CD8-positive, alpha-beta memory T cell (primary cell): ENCODE measurements at regions not wholly inside any gene's neighbourhood (a gene's known extent, or its start where the extent isn't known, plus 50 kb on each side); places are given as distances from the start of the nearest gene placed in this dataset.

Experiments used
- CTCF ChIA-PET: fragments of 350-600 bp; sonication (Branson Sonifier 250); formaldehyde crosslinking; loops from one replicate; lab custom pipeline; 2021; ENCODE audit warnings: antibody characterized with exemption; lab: Charles Lee
- POLR2A ChIA-PET: fragments of 350-600 bp; sonication (Branson Sonifier 250); formaldehyde crosslinking; loops from one replicate; lab custom pipeline; 2021; ENCODE audit warnings: antibody characterized with exemption; lab: Charles Lee
- DNase-seq, 5 donors: peaks; one replicate each; pipeline versions ENCODE4 v3.0.0 to v3.0.0-alpha.2; 2020 to 2022; ENCODE audit warnings: mixed read lengths in 1 of 5
- H3K27ac ChIP-seq: one replicate; pipeline ENCODE4 v1.7.0; 2013; ENCODE audit warnings: low read depth, mild to moderate bottlenecking, low read length, moderate library complexity
- H3K27me3 ChIP-seq: 2 replicates; pipeline ENCODE4 v1.7.0; 2013; ENCODE audit warnings: low read length, mild to moderate bottlenecking; ENCODE audit not compliant: insufficient read depth, poor library complexity, severe bottlenecking
- H3K36me3 ChIP-seq: 2 replicates; pipeline ENCODE4 v1.7.0; 2013; ENCODE audit warnings: mild to moderate bottlenecking, low read length, moderate library complexity; ENCODE audit not compliant: insufficient read depth
- H3K4me1 ChIP-seq: 2 replicates; pipeline ENCODE4 v1.7.0; 2013; ENCODE audit warnings: mild to moderate bottlenecking, low read length, moderate library complexity; ENCODE audit not compliant: insufficient read depth
- H3K4me3 ChIP-seq: 2 replicates; pipeline ENCODE4 v1.7.0; 2013; ENCODE audit warnings: mild to moderate bottlenecking, low read length
- H3K9me3 ChIP-seq: 2 replicates; pipeline ENCODE4 v1.7.0; 2013; ENCODE audit warnings: mild to moderate bottlenecking, low read length
- H3K27ac Mint-ChIP-seq, 8 donors: one replicate each; pipeline ENCODE4 v1.8.0; 2020 to 2021; ENCODE audit warnings: mixed read lengths in 8 of 8, mild to moderate bottlenecking in 6 of 8, inconsistent platforms in 3 of 8, moderate library complexity in 3 of 8
- H3K27me3 Mint-ChIP-seq, 2 donors: one replicate each; pipeline ENCODE4 v1.8.0; 2020 to 2021; ENCODE audit warnings: mixed read lengths in 2 of 2, mild to moderate bottlenecking in 1 of 2, moderate library complexity in 1 of 2
- H3K36me3 Mint-ChIP-seq, 3 donors: one replicate each; pipeline ENCODE4 v1.8.0; 2020 to 2021; ENCODE audit warnings: mixed read lengths in 3 of 3, inconsistent platforms in 1 of 3, mild to moderate bottlenecking in 1 of 3
- H3K4me1 Mint-ChIP-seq, 3 donors: one replicate each; pipeline ENCODE4 v1.8.0; 2020 to 2021; ENCODE audit warnings: mixed read lengths in 3 of 3, inconsistent platforms in 1 of 3, mild to moderate bottlenecking in 1 of 3
- H3K4me3 Mint-ChIP-seq, 7 donors: one replicate each; pipeline ENCODE4 v1.8.0; 2020 to 2021; ENCODE audit warnings: mixed read lengths in 7 of 7, mild to moderate bottlenecking in 6 of 7, moderate library complexity in 4 of 7, inconsistent platforms in 2 of 7
- H3K9me3 Mint-ChIP-seq, 5 donors: one replicate each; pipeline ENCODE4 v1.8.0; 2020 to 2022; ENCODE audit warnings: mixed read lengths in 5 of 5, mild to moderate bottlenecking in 3 of 5, moderate library complexity in 2 of 5, inconsistent platforms in 1 of 5

GRCh38 chr11:131235328-131236298 lies 134.8 kb upstream of the NTM start:
- CTCF ChIA-PET = no interaction called here
- H3K4me1 Mint-ChIP-seq = no peaks in the 10 kb centered on the region
- H3K36me3 Mint-ChIP-seq = no peaks in the 10 kb centered on the region
- no peak overlapping the region for H3K4me3 Mint-ChIP-seq
- no peak overlapping the region for H3K27ac Mint-ChIP-seq
- H3K27ac ChIP-seq = no peak overlapping the region
- no peaks in the 10 kb centered on the region for H3K27me3 Mint-ChIP-seq
- H3K4me1 ChIP-seq = no peaks in the 10 kb centered on the region
- no peaks in the 10 kb centered on the region for H3K9me3 ChIP-seq
- H3K4me3 ChIP-seq = no peak overlapping the region
- no peaks in the 10 kb centered on the region for H3K36me3 ChIP-seq
- no peak for DNase-seq
- H3K9me3 Mint-ChIP-seq = peaks cover 0 to 3% (median 0%) of the 10 kb centered on the region in 5 donors
- no peaks in the 10 kb centered on the region for H3K27me3 ChIP-seq
- POLR2A ChIA-PET = no interaction called here

GRCh38 chr11:131240421-131240820 lies 130.0 kb upstream of the NTM start:
- ChIA-PET POLR2A (no interaction called here), CTCF (no interaction called here)
- Mint-ChIP-seq H3K4me3 (no peak overlapping the region), H3K27ac (no peak overlapping the region), H3K36me3 (no peaks in the 10 kb centered on the region), H3K27me3 (peaks cover under 1 to 3% of the 10 kb centered on the region in 2 donors), H3K9me3 (peaks cover 0 to 8% (median 3%) of the 10 kb centered on the region in 5 donors), H3K4me1 (no peaks in the 10 kb centered on the region)
- Histone ChIP-seq H3K4me1 (no peaks in the 10 kb centered on the region), H3K36me3 (no peaks in the 10 kb centered on the region), H3K27me3 (no peaks in the 10 kb centered on the region), H3K9me3 (no peaks in the 10 kb centered on the region), H3K4me3 (no peak overlapping the region), H3K27ac (no peak overlapping the region)
- no peak for DNase-seq

GRCh38 chr11:131242476-131243000 lies 127.9 kb upstream of the NTM start:
- Histone ChIP-seq H3K9me3 (no peaks in the 10 kb centered on the region), H3K27ac (no peak overlapping the region), H3K36me3 (no peaks in the 10 kb centered on the region), H3K27me3 (no peaks in the 10 kb centered on the region), H3K4me3 (no peak overlapping the region), H3K4me1 (no peaks in the 10 kb centered on the region)
- Mint-ChIP-seq H3K4me1 (no peaks in the 10 kb centered on the region), H3K9me3 (peaks cover 0 to 11% (median 3%) of the 10 kb centered on the region in 5 donors), H3K4me3 (no peak overlapping the region), H3K27ac (no peak overlapping the region), H3K36me3 (no peaks in the 10 kb centered on the region), H3K27me3 (peaks cover 4 to 5% of the 10 kb centered on the region in 2 donors)
- ChIA-PET CTCF (no interaction called here), POLR2A (no interaction called here)
- no peak for DNase-seq

DNA sequence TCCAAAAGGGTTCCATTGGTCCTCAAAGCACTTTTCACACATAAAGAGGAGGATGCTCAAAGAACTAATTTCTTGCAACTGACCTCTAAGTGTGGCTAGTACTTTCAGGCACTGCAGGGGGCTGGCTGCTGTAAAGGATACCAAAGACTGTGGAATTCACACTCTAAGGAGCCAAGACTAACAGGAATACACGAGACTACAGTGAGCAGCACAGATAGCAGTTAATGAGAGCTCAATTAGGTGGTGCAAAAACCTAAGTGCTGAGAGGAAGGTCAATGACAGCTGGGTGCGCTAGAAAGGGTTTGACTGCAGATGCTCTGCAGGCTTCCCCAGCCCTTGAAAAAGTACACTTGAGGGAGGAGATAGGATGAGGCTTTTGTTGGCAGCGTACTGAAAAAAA lies 124.3 kb upstream of the NTM start:
- no peak for DNase-seq
- POLR2A ChIA-PET = no interaction called here
- peaks cover 3 to 4% of the 10 kb centered on the region in 2 donors for H3K27me3 Mint-ChIP-seq
- Histone ChIP-seq H3K27me3 (no peaks in the 10 kb centered on the region), H3K4me1 (no peaks in the 10 kb centered on the region), H3K36me3 (no peaks in the 10 kb centered on the region), H3K4me3 (no peak overlapping the region), H3K27ac (no peak overlapping the region), H3K9me3 (no peaks in the 10 kb centered on the region)
- H3K4me3 Mint-ChIP-seq = no peak overlapping the region
- no peak overlapping the region for H3K27ac Mint-ChIP-seq
- CTCF ChIA-PET = no interaction called here
- H3K9me3 Mint-ChIP-seq = peaks cover 0 to 11% (median 2%) of the 10 kb centered on the region in 5 donors
- H3K36me3 Mint-ChIP-seq = no peaks in the 10 kb centered on the region
- no peaks in the 10 kb centered on the region for H3K4me1 Mint-ChIP-seq

- Mint-ChIP-seq H3K27ac (no peak overlapping the region), H3K36me3 (no peaks in the 10 kb centered on the region), H3K4me1 (no peaks in the 10 kb centered on the region), H3K27me3 (peaks cover 2 to 4% of the 10 kb centered on the region in 2 donors), H3K9me3 (peaks cover 0 to 11% (median 2%) of the 10 kb centered on the region in 5 donors), H3K4me3 (no peak overlapping the region)
- no peak for DNase-seq
- Histone ChIP-seq H3K9me3 (no peaks in the 10 kb centered on the region), H3K36me3 (no peaks in the 10 kb centered on the region), H3K27ac (no peak overlapping the region), H3K27me3 (no peaks in the 10 kb centered on the region), H3K4me1 (no peaks in the 10 kb centered on the region), H3K4me3 (no peak overlapping the region)
- POLR2A ChIA-PET = no interaction called here
- CTCF ChIA-PET = no interaction called here
These were observed 123.8 kb upstream of the NTM start for GRCh38 chr11:131246663-131247062.

GRCh38 chr11:131248588-131248987 lies 121.8 kb upstream of the NTM start:
- no peak overlapping the region for H3K27ac Mint-ChIP-seq
- POLR2A ChIA-PET = no interaction called here
- CTCF ChIA-PET = no interaction called here

DNA sequence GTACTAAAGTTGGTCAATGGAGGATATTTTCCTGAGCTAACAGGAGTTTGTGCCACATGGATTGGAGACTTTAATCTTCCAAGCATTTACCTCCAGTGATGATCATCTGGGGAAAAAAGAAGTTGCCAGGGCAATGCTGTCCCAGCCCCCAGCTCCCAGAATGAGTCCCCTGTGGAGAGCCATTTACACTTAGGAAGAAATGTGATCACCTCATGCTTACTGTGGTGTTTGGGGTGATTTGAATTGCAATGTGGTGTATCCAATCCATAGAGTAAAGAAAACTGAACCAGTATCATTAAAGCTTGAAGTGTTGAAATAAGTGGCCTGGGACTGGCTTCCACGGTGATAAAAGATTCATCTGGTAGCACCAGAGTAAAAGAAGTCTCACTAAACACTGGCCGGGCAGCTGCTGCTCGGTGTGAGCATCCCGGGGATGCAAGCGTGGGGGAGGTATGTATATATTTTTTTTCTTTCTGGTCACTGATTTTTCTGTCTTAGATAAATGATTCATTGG lies 117.2 kb upstream of the NTM start:
- H3K27ac Mint-ChIP-seq = no peak overlapping the region
- H3K9me3 Mint-ChIP-seq = peaks cover 0 to 6% (median 0%) of the 10 kb centered on the region in 5 donors
- ChIA-PET POLR2A (no interaction called here), CTCF (no interaction called here)
- no peaks in the 10 kb centered on the region for H3K4me1 ChIP-seq
- DNase-seq = no peak
- no peaks in the 10 kb centered on the region for H3K36me3 ChIP-seq
- no peaks in the 10 kb centered on the region for H3K27me3 ChIP-seq
- H3K4me3 ChIP-seq = no peak overlapping the region
- H3K4me3 Mint-ChIP-seq = no peak overlapping the region
- no peaks in the 10 kb centered on the region for H3K9me3 ChIP-seq
- no peaks in the 10 kb centered on the region for H3K27me3 Mint-ChIP-seq
- no peak overlapping the region for H3K27ac ChIP-seq
- no peaks in the 10 kb centered on the region for H3K4me1 Mint-ChIP-seq
- no peaks in the 10 kb centered on the region for H3K36me3 Mint-ChIP-seq

More at GRCh38 chr11:131248588-131248987, 121.8 kb upstream of the NTM start:
- Histone ChIP-seq H3K9me3 (no peaks in the 10 kb centered on the region), H3K27ac (no peak overlapping the region), H3K4me1 (no peaks in the 10 kb centered on the region), H3K36me3 (no peaks in the 10 kb centered on the region), H3K4me3 (no peak overlapping the region), H3K27me3 (no peaks in the 10 kb centered on the region)
- DNase-seq = no peak
- Mint-ChIP-seq H3K36me3 (no peaks in the 10 kb centered on the region), H3K27me3 (peaks cover 2 to 4% of the 10 kb centered on the region in 2 donors), H3K9me3 (peaks cover 0 to 6% (median 2%) of the 10 kb centered on the region in 5 donors), H3K4me1 (no peaks in the 10 kb centered on the region), H3K4me3 (no peak overlapping the region)

DNA sequence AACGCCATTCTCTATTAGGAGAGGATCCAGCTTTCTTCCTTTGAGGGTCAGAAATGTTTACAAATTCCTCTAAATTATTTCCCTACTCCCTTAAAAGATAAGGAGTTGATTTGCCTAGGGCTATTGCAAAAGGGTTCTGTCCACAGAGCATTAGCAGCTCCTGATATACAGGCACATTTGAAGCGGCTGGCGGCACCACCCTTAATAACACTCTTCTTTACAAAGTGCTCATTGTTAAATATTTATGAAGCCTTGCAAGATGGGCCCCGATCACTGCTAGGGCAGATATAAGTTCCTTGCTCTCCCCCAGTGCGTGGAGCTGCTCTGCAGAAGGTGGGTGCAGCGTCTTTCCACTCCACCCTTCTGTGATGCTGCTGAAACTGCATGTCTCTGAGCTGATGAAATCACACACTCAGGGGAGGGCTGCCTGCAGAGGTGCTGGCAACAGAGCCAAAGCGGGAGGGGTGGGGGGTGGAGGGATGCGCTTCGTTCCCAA lies 116.7 kb upstream of the NTM start:
- H3K4me3 Mint-ChIP-seq = no peak overlapping the region
- Histone ChIP-seq H3K9me3 (no peaks in the 10 kb centered on the region), H3K4me3 (no peak overlapping the region), H3K27ac (no peak overlapping the region), H3K27me3 (no peaks in the 10 kb centered on the region), H3K4me1 (no peaks in the 10 kb centered on the region), H3K36me3 (no peaks in the 10 kb centered on the region)
- ChIA-PET CTCF (no interaction called here), POLR2A (no interaction called here)
- H3K27ac Mint-ChIP-seq = no peak overlapping the region
- DNase-seq = no peak
- H3K27me3 Mint-ChIP-seq = no peaks in the 10 kb centered on the region
- no peaks in the 10 kb centered on the region for H3K36me3 Mint-ChIP-seq
- no peaks in the 10 kb centered on the region for H3K4me1 Mint-ChIP-seq
- peaks cover 0 to 6% (median 0%) of the 10 kb centered on the region in 5 donors for H3K9me3 Mint-ChIP-seq
